ENCODE measurements at regions not wholly inside any gene's neighbourhood (a gene's known extent, or its start where the extent isn't known, plus 50 kb on each side); places are given as distances from the start of the nearest gene placed in this dataset.

GRCh38 chr15:36271048-36271447 is 308.4 kb upstream of the CDIN1 start:
- ChIA-PET CTCF (no interaction called here), POLR2A (no interaction called here)

GRCh38 chr15:36275656-36276055 is 303.8 kb upstream of the CDIN1 start:
- H3K27ac ChIP-seq = no peak overlapping the region
- ChIA-PET CTCF (no interaction called here), POLR2A (no interaction called here)
- FAIRE-seq (no peak), DNase-seq (ENCODE audit: low read depth in 1 of 2, low spot score in 1 of 2) (no peak), ATAC-seq (no peak)
- peaks cover 11% of the 10 kb centered on the region; the same call in 1 of the 3 replicates for H3K9me3 ChIP-seq
- TF ChIP-seq NFE2L2 (conservative IDR thresholded peaks at IDR 0.05; ENCODE audit: low read length) (no peak), E2F6 (IDR thresholded peaks at IDR 0.05; ENCODE audit: borderline replicate concordance, low read depth) (no peak), BHLHE40 (IDR thresholded peaks at IDR 0.05; ENCODE audit: low read depth, low read length) (no peak), PBX3 (IDR thresholded peaks at IDR 0.05) (no peak), TP53 (CRISPR knock-in tag; IDR thresholded peaks at IDR 0.05) (no peak), CBX8 (IDR thresholded peaks at IDR 0.05) (no peak), ZNF302 (CRISPR knock-in tag; IDR thresholded peaks at IDR 0.05) (no peak), USF2 (IDR thresholded peaks at IDR 0.05) (no peak), HEYL (CRISPR knock-in tag; IDR thresholded peaks at IDR 0.05) (no peak), NR3C1 (IDR thresholded peaks at IDR 0.05) (no peak), EP300 (IDR thresholded peaks at IDR 0.05) (no peak), GATA3 (IDR thresholded peaks at IDR 0.05; ENCODE audit: borderline replicate concordance) (no peak), POLR2A (IDR thresholded peaks at IDR 0.05; ENCODE audit: low read length) (no peak), JUNB (IDR thresholded peaks at IDR 0.05) (no peak), HES2 (IDR thresholded peaks at IDR 0.05) (no peak), CHD2 (IDR thresholded peaks at IDR 0.05; ENCODE audit: low read length, partially characterized antibody) (no peak), MAFK (IDR thresholded peaks at IDR 0.05; ENCODE audit: partially characterized antibody) (no peak), HOXB13 (CRISPR knock-in tag; IDR thresholded peaks at IDR 0.05; ENCODE audit: low read depth) (no peak), FOSL2 (IDR thresholded peaks at IDR 0.05) (no peak), FOSL2 (CRISPR knock-in tag; IDR thresholded peaks at IDR 0.05) (no peak)
- H3K4me3 ChIP-seq = no peak overlapping the region
- no peak overlapping the region for H3K4me2 ChIP-seq
- WGBS (ENCODE audit: missing lambda C conversion rate) = 59% methylated on average over 2 of the region's 2 CpGs
- no peaks in the 10 kb centered on the region for H3K4me1 ChIP-seq

More at GRCh38 chr15:36271048-36271447, 308.4 kb upstream of the CDIN1 start:
- ATAC-seq (no peak), DNase-seq (ENCODE audit: low read depth in 1 of 2, low spot score in 1 of 2) (no peak), FAIRE-seq (no peak)
- no peaks in the 10 kb centered on the region for H3K9me3 ChIP-seq
- H3K27ac ChIP-seq = no peak overlapping the region
- TF ChIP-seq MAFK (IDR thresholded peaks at IDR 0.05; ENCODE audit: partially characterized antibody) (no peak), HES2 (IDR thresholded peaks at IDR 0.05) (no peak), ZFP36 (IDR thresholded peaks at IDR 0.05; ENCODE audit: borderline replicate concordance, partially characterized antibody) (no peak), HEYL (CRISPR knock-in tag; IDR thresholded peaks at IDR 0.05) (no peak), SREBF2 (IDR thresholded peaks at IDR 0.05) (no peak), HDAC2 (IDR thresholded peaks at IDR 0.05) (no peak), TFCP2L1 (CRISPR knock-in tag; IDR thresholded peaks at IDR 0.05) (no peak), HMGXB4 (CRISPR knock-in tag; IDR thresholded peaks at IDR 0.05; ENCODE audit: borderline replicate concordance) (no peak), KDM5A (IDR thresholded peaks at IDR 0.05) (no peak), MAZ (IDR thresholded peaks at IDR 0.05; ENCODE audit: borderline replicate concordance, low read depth, low read length) (no peak), SMC3 (IDR thresholded peaks at IDR 0.05) (no peak)
- WGBS (ENCODE audit: missing lambda C conversion rate) = 91% methylated on average over 5 of the region's 5 CpGs
- no peak overlapping the region for H3K4me2 ChIP-seq
- no peaks in the 10 kb centered on the region for H3K4me1 ChIP-seq
- no peak overlapping the region for H3K4me3 ChIP-seq
